IPS-NIHi7 (cell line): ENCODE measurements at regions not wholly inside any gene's neighbourhood (a gene's known extent, or its start where the extent isn't known, plus 50 kb on each side); places are given as distances from the start of the nearest gene placed in this dataset.
"Not testable (repeated sequence)": the region's sequence is repeated elsewhere in the genome, so short reads cannot be mapped to it uniquely, and the experiment has no call there.

Experiments used
- DNase-seq: peaks from one replicate; pipeline ENCODE4 v3.0.0; 2012; ENCODE audit warnings: mixed read lengths; ENCODE audit errors: extremely low spot score

GRCh38 chr4:20124317-20125026 is 127.2 kb upstream of the SLIT2 start:
- DNase-seq = no peak

GRCh38 chr4:20122198-20122988 is 129.3 kb upstream of the SLIT2 start:
- DNase-seq = no peak

GRCh38 chr4:20119141-20119540 is 132.6 kb upstream of the SLIT2 start:
- no peak for DNase-seq

GRCh38 chr4:20109391-20109790 is 142.3 kb upstream of the SLIT2 start:
- DNase-seq = no peak

GRCh38 chr4:20106921-20107320 is 144.8 kb upstream of the SLIT2 start:
- no peak for DNase-seq

GRCh38 chr4:20101831-20102230 is 149.9 kb upstream of the SLIT2 start:
- no peak for DNase-seq

GRCh38 chr4:20096911-20097310 is 154.8 kb upstream of the SLIT2 start:
- DNase-seq = no peak

GRCh38 chr4:20095805-20096541 is 155.7 kb upstream of the SLIT2 start:
- no peak for DNase-seq

- no peak for DNase-seq
Observed at GRCh38 chr4:20091781-20092180, 159.9 kb upstream of the SLIT2 start.

GRCh38 chr4:20087522-20087911 is 164.2 kb upstream of the SLIT2 start:
- DNase-seq = no peak

- peak; percentile 7 for DNase-seq
Observed at GRCh38 chr4:20086799-20087521, 164.7 kb upstream of the SLIT2 start.

- no peak for DNase-seq
Observed at GRCh38 chr4:20086067-20086798, 165.5 kb upstream of the SLIT2 start.

- no peak for DNase-seq
Observed at GRCh38 chr4:20085653-20086052, 166.1 kb upstream of the SLIT2 start.

GRCh38 chr4:20085156-20085555 is 166.5 kb upstream of the SLIT2 start:
- DNase-seq = no peak

- DNase-seq = no peak
Observed at GRCh38 chr4:20084488-20084887, 167.2 kb upstream of the SLIT2 start.

- DNase-seq = no peak
Observed at GRCh38 chr4:20078644-20079043, 173.1 kb upstream of the SLIT2 start.

- DNase-seq = no peak
Observed at GRCh38 chr4:20075248-20075871, 176.3 kb upstream of the SLIT2 start.

- no peak for DNase-seq
Observed at GRCh38 chr4:20074450-20074849, 177.3 kb upstream of the SLIT2 start.

GRCh38 chr4:20065952-20066351 is 185.8 kb upstream of the SLIT2 start:
- no peak for DNase-seq

- not testable (repeated sequence) for DNase-seq
Observed at GRCh38 chr4:20062857-20063256, 188.8 kb upstream of the SLIT2 start.

- DNase-seq = no peak
Observed at GRCh38 chr4:20062054-20062453, 189.7 kb upstream of the SLIT2 start.
